HG02642 (cell line): ENCODE measurements at regions not wholly inside any gene's neighbourhood (a gene's known extent, or its start where the extent isn't known, plus 50 kb on each side); places are given as distances from the start of the nearest gene placed in this dataset.
"Not testable (repeated sequence)": the region's sequence is repeated elsewhere in the genome, so short reads cannot be mapped to it uniquely, and the experiment has no call there.

Source experiments
- ATAC-seq: cut with Tn5 transposase; IDR thresholded peaks from one replicate; pipeline ENCODE4 v1.9.1; 2021; ENCODE audit warnings: mild to moderate bottlenecking; ENCODE audit not compliant: unreplicated experiment, poor library complexity

- no peak for ATAC-seq
Measured at GRCh38 chr2:75959724-75960471, 249.2 kb upstream of the GCFC2 start.

- ATAC-seq, result no peak
Measured at GRCh38 chr2:75954761-75955160, 244.0 kb upstream of the GCFC2 start.

GRCh38 chr2:75952173-75952572 is 241.5 kb upstream of the GCFC2 start:
- ATAC-seq, result no peak

- ATAC-seq, result no peak
Measured at GRCh38 chr2:75949385-75950030, 238.8 kb upstream of the GCFC2 start.

GRCh38 chr2:75936311-75936710 is 225.6 kb upstream of the GCFC2 start:
- ATAC-seq, result no peak

GRCh38 chr2:75932996-75933395 is 222.3 kb upstream of the GCFC2 start:
- no peak for ATAC-seq

- ATAC-seq, result no peak
Measured at GRCh38 chr2:75928093-75928492, 217.4 kb upstream of the GCFC2 start.

- ATAC-seq, result no peak
Measured at GRCh38 chr2:75925331-75926024, 214.8 kb upstream of the GCFC2 start.

GRCh38 chr2:75922191-75922590 is 211.5 kb upstream of the GCFC2 start:
- ATAC-seq, result no peak

GRCh38 chr2:75920859-75921551 is 210.3 kb upstream of the GCFC2 start:
- no peak for ATAC-seq

- ATAC-seq, result no peak
Measured at GRCh38 chr2:75915851-75916634, 205.3 kb upstream of the GCFC2 start.

GRCh38 chr2:75896779-75897366 is 186.2 kb upstream of the GCFC2 start:
- ATAC-seq, result peak; percentile 85

GRCh38 chr2:75894170-75894569 is 183.5 kb upstream of the GCFC2 start:
- ATAC-seq, result peak; percentile 83

GRCh38 chr2:75892490-75892889 is 181.8 kb upstream of the GCFC2 start:
- ATAC-seq, result peak; percentile 39

- no peak for ATAC-seq
Measured at GRCh38 chr2:75882530-75882929, 171.8 kb upstream of the GCFC2 start.

- ATAC-seq, result not testable (repeated sequence)
Measured at GRCh38 chr2:75875606-75876005, 164.9 kb upstream of the GCFC2 start.

GRCh38 chr2:75871762-75872614 is 161.3 kb upstream of the GCFC2 start:
- ATAC-seq, result not testable (repeated sequence)

GRCh38 chr2:75870651-75871137 is 160.0 kb upstream of the GCFC2 start:
- ATAC-seq, result no peak

GRCh38 chr2:75870133-75870532 is 159.4 kb upstream of the GCFC2 start:
- ATAC-seq, result no peak
